Thyroid gland (tissue), 4 donors: ENCODE measurements at regions not wholly inside any gene's neighbourhood (a gene's known extent, or its start where the extent isn't known, plus 50 kb on each side); places are given as distances from the start of the nearest gene placed in this dataset.

Experiments
- POLR2A ChIP-seq, 2 donors: fragments of 450-650 bp; IDR thresholded peaks; one replicate each; pipeline ENCODE4 v1.6.1; 2017; ENCODE audit warnings: antibody characterized with exemption in 2 of 2, mild to moderate bottlenecking in 2 of 2, moderate library complexity in 1 of 2
- TF ChIP-seq, protein P1 (sequence below), 6 experiments: fragments of 200-600 bp in 3 of 6; fragments of 450-650 bp in 3 of 6; sonication (generic) in 3 of 6; IDR thresholded peaks; one replicate each; pipeline ENCODE4 v1.5.1; 2016 to 2019; ENCODE audit warnings: antibody characterized with exemption in 6 of 6, mild to moderate bottlenecking in 2 of 6, inconsistent platforms in 1 of 6, moderate library complexity in 1 of 6

DNA sequence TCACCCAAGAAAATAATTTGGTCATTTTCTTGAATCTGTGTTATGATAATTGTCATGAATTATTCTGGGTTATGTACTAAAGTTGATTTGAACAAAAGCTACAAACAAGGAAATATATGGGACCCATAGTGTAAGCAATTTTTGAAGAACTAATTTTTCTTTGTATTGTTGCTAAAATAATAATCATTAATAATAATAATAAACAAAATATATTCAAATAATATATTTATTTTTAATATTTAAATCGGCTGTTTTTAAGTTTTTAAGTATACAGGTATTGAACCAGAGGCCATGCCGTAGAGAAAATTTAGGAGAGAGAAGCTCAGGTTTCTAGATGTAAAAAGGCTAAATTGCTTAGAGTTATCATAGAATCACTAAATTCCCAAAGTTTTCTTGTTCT is 747.3 kb downstream of the LUZP2 start:
- no peak for TF ChIP-seq POLR2A (IDR thresholded peaks at IDR 0.05)
- TF ChIP-seq, protein P1, sequence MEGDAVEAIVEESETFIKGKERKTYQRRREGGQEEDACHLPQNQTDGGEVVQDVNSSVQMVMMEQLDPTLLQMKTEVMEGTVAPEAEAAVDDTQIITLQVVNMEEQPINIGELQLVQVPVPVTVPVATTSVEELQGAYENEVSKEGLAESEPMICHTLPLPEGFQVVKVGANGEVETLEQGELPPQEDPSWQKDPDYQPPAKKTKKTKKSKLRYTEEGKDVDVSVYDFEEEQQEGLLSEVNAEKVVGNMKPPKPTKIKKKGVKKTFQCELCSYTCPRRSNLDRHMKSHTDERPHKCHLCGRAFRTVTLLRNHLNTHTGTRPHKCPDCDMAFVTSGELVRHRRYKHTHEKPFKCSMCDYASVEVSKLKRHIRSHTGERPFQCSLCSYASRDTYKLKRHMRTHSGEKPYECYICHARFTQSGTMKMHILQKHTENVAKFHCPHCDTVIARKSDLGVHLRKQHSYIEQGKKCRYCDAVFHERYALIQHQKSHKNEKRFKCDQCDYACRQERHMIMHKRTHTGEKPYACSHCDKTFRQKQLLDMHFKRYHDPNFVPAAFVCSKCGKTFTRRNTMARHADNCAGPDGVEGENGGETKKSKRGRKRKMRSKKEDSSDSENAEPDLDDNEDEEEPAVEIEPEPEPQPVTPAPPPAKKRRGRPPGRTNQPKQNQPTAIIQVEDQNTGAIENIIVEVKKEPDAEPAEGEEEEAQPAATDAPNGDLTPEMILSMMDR (IDR thresholded peaks at IDR 0.05): no peak
